GM23338 (cell line): ENCODE measurements at regions not wholly inside any gene's neighbourhood (a gene's known extent, or its start where the extent isn't known, plus 50 kb on each side); places are given as distances from the start of the nearest gene placed in this dataset.
A peak's percentile ranks its signal among the peaks of the same experiment; 100 is the strongest.
"Not testable (repeated sequence)": the region's sequence is repeated elsewhere in the genome, so short reads cannot be mapped to it uniquely, and the experiment has no call there.

Experiments
- ATAC-seq: fragments of 200-7000 bp; cut with Tn5 transposase; 3 replicates; pipeline ENCODE4 v1.9.1; 2020
- DNase-seq: peaks from one replicate; pipeline ENCODE4 v3.0.0-alpha.2; 2015; ENCODE audit warnings: low spot score
- H2AFZ ChIP-seq: fragments of 200-600 bp; sonication (generic); 2 replicates; pipeline ENCODE4 v1.8.0; 2016; ENCODE audit warnings: antibody characterized with exemption, mild to moderate bottlenecking, moderate library complexity
- H3F3A ChIP-seq: fragments of 200-600 bp; sonication (generic); replicated peaks from 2 replicates; pipeline ENCODE4 v1.8.0; 2017; ENCODE audit warnings: antibody characterized with exemption, mixed run types, low read depth
- H3K27ac ChIP-seq: fragments of 200-600 bp; sonication (generic); 2 replicates; pipeline ENCODE4 v1.6.1; 2016; ENCODE audit warnings: low read depth
- H3K27me3 ChIP-seq: fragments of 200-600 bp; sonication (generic); 2 replicates; pipeline ENCODE4 v1.8.0; 2016; ENCODE audit warnings: mild to moderate bottlenecking, mixed run types, moderate library complexity; ENCODE audit not compliant: insufficient read depth
- H3K36me3 ChIP-seq: fragments of 200-600 bp; sonication (generic); 2 replicates; pipeline ENCODE4 v1.8.0; 2016; ENCODE audit warnings: mild to moderate bottlenecking; ENCODE audit not compliant: insufficient read depth
- H3K4me1 ChIP-seq: fragments of 200-600 bp; sonication (generic); 2 replicates; pipeline ENCODE4 v1.8.0; 2016; ENCODE audit warnings: mild to moderate bottlenecking, moderate library complexity; ENCODE audit not compliant: insufficient read depth
- H3K4me2 ChIP-seq: fragments of 200-600 bp; sonication (generic); 2 replicates; pipeline ENCODE4 v1.7.1; 2017; ENCODE audit warnings: mixed run types
- H3K4me3 ChIP-seq: fragments of 200-600 bp; sonication (generic); 2 replicates; pipeline ENCODE4 v1.6.1; 2016; ENCODE audit warnings: mixed run types
- H3K79me2 ChIP-seq: fragments of 200-600 bp; sonication (generic); replicated peaks from 2 replicates; pipeline ENCODE4 v1.8.0; 2017; ENCODE audit warnings: mild to moderate bottlenecking; ENCODE audit not compliant: insufficient read depth
- H3K9me2 ChIP-seq: fragments of 200-600 bp; sonication (generic); 2 replicates; pipeline ENCODE4 v1.8.0; 2017; ENCODE audit not compliant: insufficient read depth
- H4K20me1 ChIP-seq: fragments of 200-600 bp; sonication (generic); replicated peaks from 2 replicates; pipeline ENCODE4 v1.8.0; 2017; ENCODE audit warnings: mild to moderate bottlenecking; ENCODE audit not compliant: insufficient read depth
- H3K27ac Mint-ChIP-seq: 2 replicates; pipeline ENCODE4 v1.8.0; 2020; ENCODE audit warnings: inconsistent platforms, mild to moderate bottlenecking, moderate library complexity, mixed read lengths
- H3K27me3 Mint-ChIP-seq: 3 replicates; pipeline ENCODE4 v1.8.0; 2022; ENCODE audit warnings: low read depth, mild to moderate bottlenecking, moderate library complexity, mixed read lengths, inconsistent platforms; ENCODE audit not compliant: insufficient read depth, poor library complexity
- H3K36me3 Mint-ChIP-seq: 3 replicates; pipeline ENCODE4 v1.8.0; 2021; ENCODE audit warnings: low read depth, mild to moderate bottlenecking, inconsistent platforms, moderate library complexity, mixed read lengths
- H3K4me1 Mint-ChIP-seq: 3 replicates; pipeline ENCODE4 v1.8.0; 2020; ENCODE audit warnings: mild to moderate bottlenecking, inconsistent platforms, mixed read lengths
- H3K4me3 Mint-ChIP-seq: 3 replicates; pipeline ENCODE4 v1.8.0; 2021; ENCODE audit warnings: moderate library complexity, mild to moderate bottlenecking, inconsistent platforms, mixed read lengths
- H3K9me3 Mint-ChIP-seq: 3 replicates; pipeline ENCODE4 v1.8.0; 2020; ENCODE audit warnings: moderate library complexity, mild to moderate bottlenecking, inconsistent platforms, mixed read lengths
- CTCF ChIP-seq, 2 experiments: fragments of 200-600 bp in 1 of 2; sonication (generic) in 1 of 2; conservative IDR thresholded peaks; 2 replicates each; pipeline versions ENCODE4 v1.5.1 to v1.6.1; 2016 to 2017; ENCODE audit warnings: antibody characterized with exemption in 2 of 2, low read depth in 2 of 2, mild to moderate bottlenecking in 2 of 2, moderate library complexity in 1 of 2
- ETS1 ChIP-seq: IDR thresholded peaks from 2 replicates; pipeline ENCODE4 v1.6.1; 2016; ENCODE audit warnings: antibody characterized with exemption
- EZH2 ChIP-seq: fragments of 200-600 bp; sonication (generic); IDR thresholded peaks from one replicate; pipeline ENCODE4 v1.8.0; 2017; ENCODE audit warnings: antibody characterized with exemption, mild to moderate bottlenecking, low read depth; ENCODE audit not compliant: unreplicated experiment
- EZH2phosphoT487 ChIP-seq: fragments of 200-600 bp; sonication (generic); IDR thresholded peaks from one replicate; pipeline ENCODE4 v1.8.1; 2018; ENCODE audit warnings: antibody characterized with exemption; ENCODE audit not compliant: unreplicated experiment
- NANOG ChIP-seq: IDR thresholded peaks from 2 replicates; pipeline ENCODE4 v1.6.1; 2016; ENCODE audit warnings: antibody characterized with exemption, borderline replicate concordance
- POLR2AphosphoS5 ChIP-seq: IDR thresholded peaks from 2 replicates; pipeline ENCODE4 v1.6.1; 2016; ENCODE audit warnings: antibody characterized with exemption, low read depth
- ZNF114 ChIP-seq: fragments of 250-450 bp; sonication (Bioruptor Pico); IDR thresholded peaks from 2 replicates; pipeline ENCODE4 v1.5.0; 2020; ENCODE audit warnings: mild to moderate bottlenecking, moderate library complexity
- ZNF331 ChIP-seq: fragments of 250-450 bp; sonication (Bioruptor Pico); IDR thresholded peaks from 2 replicates; pipeline ENCODE4 v1.5.0; 2020; ENCODE audit warnings: low read depth, mild to moderate bottlenecking, moderate library complexity
- ZNF462 ChIP-seq: fragments of 250-450 bp; sonication (Bioruptor Pico); IDR thresholded peaks from 2 replicates; pipeline ENCODE4 v1.5.0; 2020; ENCODE audit warnings: mild to moderate bottlenecking, moderate library complexity

DNA sequence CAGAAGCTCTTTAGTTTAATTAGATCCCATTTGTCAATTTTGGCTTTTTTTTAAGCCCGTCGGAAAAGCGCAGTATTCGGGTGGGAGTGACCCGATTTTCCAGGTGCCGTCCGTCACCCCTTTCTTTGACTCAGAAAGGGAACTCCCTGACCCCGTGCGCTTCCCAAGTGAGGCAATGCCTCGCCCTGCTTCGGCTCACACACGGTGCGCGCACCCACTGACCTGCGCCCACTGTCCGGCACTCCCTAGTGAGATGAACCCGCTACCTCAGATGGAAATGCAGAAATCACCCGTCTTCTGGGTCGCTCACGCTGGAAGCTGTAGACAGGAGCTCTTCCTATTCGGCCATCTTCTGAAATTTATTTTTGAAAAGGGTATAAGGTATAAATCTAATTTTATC is 433.4 kb upstream of the NRG3 start:
- DNase-seq, H3K4me3 Mint-ChIP-seq, H2AFZ ChIP-seq, ATAC-seq, H3K36me3 Mint-ChIP-seq, H4K20me1 ChIP-seq, H3F3A ChIP-seq, H3K27ac Mint-ChIP-seq, H3K36me3 ChIP-seq, H3K27me3 ChIP-seq, H3K9me2 ChIP-seq, H3K27me3 Mint-ChIP-seq, H3K4me2 ChIP-seq, H3K4me1 Mint-ChIP-seq, H3K27ac ChIP-seq, H3K9me3 Mint-ChIP-seq, H3K79me2 ChIP-seq, H3K4me1 ChIP-seq, H3K4me3 ChIP-seq: not testable (repeated sequence)

GRCh38 chr10:81444242-81444929 is 430.6 kb upstream of the NRG3 start:
- Mint-ChIP-seq H3K27ac (peak overlapping the region; percentile 14; the same call in 1 of the 2 replicates), H3K4me1 (peaks cover 3% of the 10 kb centered on the region; the same call in 1 of the 3 replicates), H3K36me3 (peaks cover 5% of the 10 kb centered on the region; the same call in 1 of the 3 replicates), H3K27me3 (no peaks in the 10 kb centered on the region), H3K9me3 (0 out of 3 replicates have a peak, but pooled peaks cover 4% of the 10 kb centered on the region), H3K4me3 (no peak overlapping the region)
- no peaks in the 10 kb centered on the region for H3F3A ChIP-seq
- ATAC-seq = no peak
- H3K4me3 ChIP-seq = no peak overlapping the region
- H3K4me1 ChIP-seq = no peaks in the 10 kb centered on the region
- H4K20me1 ChIP-seq = no peaks in the 10 kb centered on the region
- no peak overlapping the region for H3K4me2 ChIP-seq
- DNase-seq = no peak
- no peaks in the 10 kb centered on the region for H3K79me2 ChIP-seq
- no peaks in the 10 kb centered on the region for H3K36me3 ChIP-seq
- no peak overlapping the region; the same call in 1 of the 2 replicates for H2AFZ ChIP-seq
- no peak overlapping the region for H3K27ac ChIP-seq
- H3K27me3 ChIP-seq = no peaks in the 10 kb centered on the region
- H3K9me2 ChIP-seq = no peaks in the 10 kb centered on the region
- TF ChIP-seq ZNF114 (CRISPR knock-in tag) (no peak), EZH2 (no peak), POLR2AphosphoS5 (no peak), CTCF (conservative IDR thresholded peaks at IDR 0.05; ENCODE audit: low read depth in 2 of 2) (no peak), ZNF331 (CRISPR knock-in tag) (no peak), ETS1 (no peak), EZH2phosphoT487 (no peak), ZNF462 (CRISPR knock-in tag) (no peak), NANOG (no peak)
